Naive thymus-derived CD4-positive, alpha-beta T cell (primary cell): ENCODE measurements at regions not wholly inside any gene's neighbourhood (a gene's known extent, or its start where the extent isn't known, plus 50 kb on each side); places are given as distances from the start of the nearest gene placed in this dataset.

ENCODE experiments used
- ATAC-seq: fragments of 150-1000 bp; cut with Tn5 transposase; 2 replicates; pipeline ENCODE4 v1.10.0; 2021; ENCODE audit warnings: mild to moderate bottlenecking, moderate library complexity
- CTCF ChIA-PET: fragments of 350-600 bp; sonication (Branson Sonifier 250); formaldehyde crosslinking; loops from one replicate; lab custom pipeline; 2021; ENCODE audit warnings: antibody characterized with exemption; lab: Charles Lee
- POLR2A ChIA-PET: fragments of 350-600 bp; sonication (Branson Sonifier 250); formaldehyde crosslinking; loops from one replicate; lab custom pipeline; 2021; ENCODE audit warnings: antibody characterized with exemption, inconsistent platforms; lab: Charles Lee
- DNase-seq, 9 donors: peaks; one replicate each; pipeline versions ENCODE4 v3.0.0 to v3.0.0-alpha.2; 2020 to 2022; ENCODE audit warnings: mixed read lengths in 1 of 9
- H3K27ac ChIP-seq: one replicate; pipeline ENCODE4 v1.7.0; 2013; ENCODE audit warnings: mild to moderate bottlenecking, low read depth, low read length, moderate library complexity
- H3K27me3 ChIP-seq, 2 donors: one replicate each; pipeline ENCODE4 v1.7.0; 2013; ENCODE audit warnings: low read length in 2 of 2, mild to moderate bottlenecking in 2 of 2, moderate library complexity in 2 of 2; ENCODE audit not compliant: control insufficient read depth in 2 of 2, insufficient read depth in 2 of 2
- H3K36me3 ChIP-seq, 3 experiments: 1 replicate in 2 of 3; 2 replicates in 1 of 3; pipeline ENCODE4 v1.7.0; 2013; ENCODE audit warnings: low read length in 3 of 3, mild to moderate bottlenecking in 3 of 3, moderate library complexity in 1 of 3; ENCODE audit not compliant: insufficient read depth in 3 of 3, control insufficient read depth in 2 of 3
- H3K4me1 ChIP-seq, 2 donors: one replicate each; pipeline ENCODE4 v1.7.0; 2013; ENCODE audit warnings: low read length in 2 of 2, mild to moderate bottlenecking in 2 of 2, moderate library complexity in 1 of 2; ENCODE audit not compliant: control insufficient read depth in 2 of 2, insufficient read depth in 2 of 2
- H3K4me3 ChIP-seq: 2 replicates; pipeline ENCODE4 v1.7.0; 2013; ENCODE audit warnings: mild to moderate bottlenecking, low read length
- H3K9me3 ChIP-seq, 3 experiments: 1 replicate in 2 of 3; 2 replicates in 1 of 3; pipeline ENCODE4 v1.7.0; 2013; ENCODE audit warnings: low read length in 3 of 3; ENCODE audit not compliant: control insufficient read depth in 2 of 3
- H3K27ac Mint-ChIP-seq, 9 donors: one replicate each; pipeline ENCODE4 v1.8.0; 2020 to 2022; ENCODE audit warnings: mixed read lengths in 9 of 9, mild to moderate bottlenecking in 8 of 9, moderate library complexity in 5 of 9, inconsistent platforms in 2 of 9
- H3K27me3 Mint-ChIP-seq, 5 donors: one replicate each; pipeline ENCODE4 v1.8.0; 2021 to 2022; ENCODE audit warnings: mixed read lengths in 5 of 5, mild to moderate bottlenecking in 1 of 5
- H3K36me3 Mint-ChIP-seq, 5 donors: one replicate each; pipeline ENCODE4 v1.8.0; 2020 to 2022; ENCODE audit warnings: mixed read lengths in 5 of 5, mild to moderate bottlenecking in 3 of 5, inconsistent platforms in 1 of 5
- H3K4me1 Mint-ChIP-seq, 7 donors: one replicate each; pipeline ENCODE4 v1.8.0; 2020 to 2022; ENCODE audit warnings: mixed read lengths in 7 of 7, mild to moderate bottlenecking in 3 of 7, inconsistent platforms in 1 of 7
- H3K4me3 Mint-ChIP-seq, 10 donors: one replicate each; pipeline ENCODE4 v1.8.0; 2020 to 2022; ENCODE audit warnings: mild to moderate bottlenecking in 10 of 10, mixed read lengths in 10 of 10, moderate library complexity in 6 of 10, inconsistent platforms in 2 of 10
- H3K9me3 Mint-ChIP-seq, 11 donors: one replicate each; pipeline ENCODE4 v1.8.0; 2020 to 2022; ENCODE audit warnings: mixed read lengths in 11 of 11, mild to moderate bottlenecking in 4 of 11, inconsistent platforms in 1 of 11, moderate library complexity in 1 of 11
- intact Hi-C, 2 donors: fragments of 100-400 bp; cut with micrococcal nuclease; formaldehyde crosslinking; loops; one replicate each; pipeline ENCODE4 v1.15.1; 2023

DNA sequence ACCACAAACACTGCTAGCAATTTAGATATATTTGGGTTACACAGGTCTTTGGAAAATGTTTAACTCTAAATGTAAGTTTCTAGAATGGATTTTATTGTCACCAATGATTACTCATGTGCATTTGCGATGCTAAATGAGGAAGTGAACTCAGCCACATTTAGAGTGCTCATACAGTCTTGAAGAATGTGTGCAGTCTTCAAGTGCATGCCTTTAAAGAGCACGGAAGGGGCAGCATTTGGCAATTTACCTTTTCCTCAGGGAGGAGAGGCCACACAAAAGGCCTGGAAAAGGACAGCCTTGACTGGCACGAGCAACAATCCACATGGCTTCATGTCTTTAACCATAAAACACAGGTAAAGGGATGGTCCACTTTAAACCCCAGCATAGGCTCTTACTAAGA lies 78.5 kb upstream of the STK17B start:
- ATAC-seq (peak; percentile 80), DNase-seq (no peak)
- Histone ChIP-seq H3K27me3 (no peaks in the 10 kb centered on the region), H3K9me3 (no peaks in the 10 kb centered on the region), H3K27ac (no peak overlapping the region), H3K36me3 (no peaks in the 10 kb centered on the region), H3K4me3 (no peak overlapping the region), H3K4me1 (peaks cover 9 to 54% of the 10 kb centered on the region in 2 donors)
- Mint-ChIP-seq H3K27me3 (no peaks in the 10 kb centered on the region), H3K4me3 (peak overlapping the region; percentile 4 to 69 (median 44)), H3K36me3 (peaks cover 0 to 18% (median 3%) of the 10 kb centered on the region in 5 donors), H3K9me3 (peaks cover 0 to 9% (median 0%) of the 10 kb centered on the region in 11 donors), H3K27ac (peak overlapping the region; percentile 15 to 89 (median 80)), H3K4me1 (peaks cover 47 to 93% (median 89%) of the 10 kb centered on the region in 7 donors)
- intact Hi-C loops = loop anchor here (1.0 kb wide), 3 partner anchors 10 to 13 kb away; no protein-coding TSS in a partner anchor
- ChIA-PET CTCF (interaction anchor here (2.0 kb wide), 1 partner anchor 11 kb away, joined by 5 read pairs; no protein-coding TSS in a partner anchor), POLR2A (interaction anchor here (0.7 to 13.6 kb wide), 5 partner anchors 7 to 79 kb away, joined by 3 to 215 read pairs (median 21); no protein-coding TSS in a partner anchor)

GRCh38 chr2:196251132-196251531 lies 79.8 kb upstream of the STK17B start:
- ChIA-PET POLR2A (interaction anchor here (0.7 to 12.9 kb wide), 4 partner anchors 8 to 80 kb away, joined by 3 to 215 read pairs (median 11); partner anchors contain the start of gene STK17B), CTCF (interaction anchor here (0.8 kb wide), 1 partner anchor 8 kb away, joined by 3 read pairs; no protein-coding TSS in a partner anchor)
- H3K4me3 Mint-ChIP-seq = peak overlapping the region; percentile 0 to 73 (median 32)
- peaks cover 0 to 9% (median 0%) of the 10 kb centered on the region in 11 donors for H3K9me3 Mint-ChIP-seq
- intact Hi-C loops = no loop called here
- no peaks in the 10 kb centered on the region for H3K36me3 ChIP-seq
- peaks cover 38 to 81% (median 76%) of the 10 kb centered on the region in 7 donors for H3K4me1 Mint-ChIP-seq
- DNase-seq (no peak), ATAC-seq (no peak)
- H3K4me3 ChIP-seq = no peak overlapping the region
- no peaks in the 10 kb centered on the region for H3K27me3 Mint-ChIP-seq
- H3K27me3 ChIP-seq = no peaks in the 10 kb centered on the region
- peaks cover 0 to 18% (median 3%) of the 10 kb centered on the region in 5 donors for H3K36me3 Mint-ChIP-seq
- H3K9me3 ChIP-seq = no peaks in the 10 kb centered on the region
- H3K27ac ChIP-seq = no peak overlapping the region
- H3K4me1 ChIP-seq = peaks cover 9 to 54% of the 10 kb centered on the region in 2 donors
- H3K27ac Mint-ChIP-seq = peak overlapping the region; percentile 4 to 85 (median 53)

DNA sequence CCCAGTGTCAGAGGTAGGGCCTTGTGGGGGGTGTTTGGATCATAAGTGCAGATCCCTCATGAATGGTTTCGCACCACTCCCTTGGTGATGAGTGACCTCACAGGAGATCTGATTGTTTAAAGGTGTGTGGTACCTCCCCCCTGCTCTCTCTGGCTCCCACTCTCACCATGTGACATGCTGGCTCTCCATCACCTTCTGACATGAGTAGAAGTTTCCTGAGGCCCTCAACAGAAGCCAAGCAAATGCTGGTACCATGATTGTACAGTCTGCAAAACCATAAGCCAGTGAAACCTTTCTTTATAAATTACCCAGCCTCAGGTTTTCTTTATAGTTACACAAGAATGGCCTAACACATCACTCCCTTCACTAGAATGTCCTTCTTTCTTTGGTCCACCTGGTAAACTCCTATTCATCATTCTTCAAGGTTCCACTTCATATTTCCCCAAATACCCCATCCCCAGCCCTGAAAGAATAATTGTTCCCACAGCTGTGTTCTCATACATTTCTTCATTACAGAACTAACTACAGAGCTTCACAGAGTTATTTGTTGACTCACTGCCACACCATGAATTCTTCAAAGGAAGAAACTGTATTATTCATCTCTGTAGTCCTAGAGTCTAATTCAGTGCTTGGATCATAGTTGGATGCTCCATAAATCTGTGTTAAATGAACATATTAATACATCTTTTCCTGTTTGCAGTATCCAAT lies 81.2 kb upstream of the STK17B start:
- POLR2A ChIA-PET = interaction anchor here (0.6 to 12.9 kb wide), 8 partner anchors 8 to 88 kb away, joined by 3 to 215 read pairs (median 4); partner anchors contain the start of gene STK17B
- Mint-ChIP-seq H3K36me3 (peaks cover 0 to 23% (median 5%) of the 10 kb centered on the region in 5 donors), H3K9me3 (peaks cover 0 to 12% (median 0%) of the 10 kb centered on the region in 11 donors), H3K27ac (peak overlapping the region in 6 of 9 donors; percentile 33 to 85 (median 62)), H3K27me3 (no peaks in the 10 kb centered on the region), H3K4me3 (peak overlapping the region in 7 of 10 donors; percentile 17 to 61 (median 38)), H3K4me1 (peaks cover 48 to 86% (median 84%) of the 10 kb centered on the region in 7 donors)
- no peaks in the 10 kb centered on the region for H3K9me3 ChIP-seq
- CTCF ChIA-PET = interaction anchor here (0.7 to 1.2 kb wide), 3 partner anchors 9 to 145 kb away, joined by 4 to 5 read pairs (median 4); no protein-coding TSS in a partner anchor
- DNase-seq (no peak), ATAC-seq (no peak)
- H3K4me3 ChIP-seq = no peak overlapping the region
- no peaks in the 10 kb centered on the region for H3K36me3 ChIP-seq
- H3K27ac ChIP-seq = no peak overlapping the region
- H3K27me3 ChIP-seq = no peaks in the 10 kb centered on the region
- peaks cover 9 to 54% of the 10 kb centered on the region in 2 donors for H3K4me1 ChIP-seq
- intact Hi-C loops = loop anchor here in 1 of 2 donors (1.0 kb wide), 1 partner anchor 10 kb away; no protein-coding TSS in a partner anchor

GRCh38 chr2:196253116-196253480 lies 81.7 kb upstream of the STK17B start:
- no peaks in the 10 kb centered on the region for H3K27me3 Mint-ChIP-seq
- peaks cover 47 to 86% (median 84%) of the 10 kb centered on the region in 7 donors for H3K4me1 Mint-ChIP-seq
- H3K36me3 ChIP-seq = no peaks in the 10 kb centered on the region

GRCh38 chr2:196256585-196256984 lies 85.2 kb upstream of the STK17B start:
- intact Hi-C loops = no loop called here
- no peak overlapping the region for H3K27ac ChIP-seq
- H3K4me1 Mint-ChIP-seq = peaks cover 31 to 81% (median 77%) of the 10 kb centered on the region in 7 donors

More at GRCh38 chr2:196253116-196253480, 81.7 kb upstream of the STK17B start:
- peaks cover 0 to 15% (median 0%) of the 10 kb centered on the region in 11 donors for H3K9me3 Mint-ChIP-seq
- no peak for ATAC-seq
- H3K36me3 Mint-ChIP-seq = peaks cover 0 to 23% (median 5%) of the 10 kb centered on the region in 5 donors
- H3K4me3 Mint-ChIP-seq = peak overlapping the region in 2 of 10 donors; percentile 48 to 61
- H3K27ac ChIP-seq = no peak overlapping the region
- no peak for DNase-seq
- ChIA-PET CTCF (interaction anchor here (0.7 to 1.2 kb wide), 3 partner anchors 9 to 146 kb away, joined by 4 to 5 read pairs (median 4); no protein-coding TSS in a partner anchor), POLR2A (interaction anchor here (0.6 to 12.9 kb wide), 7 partner anchors 7 to 89 kb away, joined by 3 to 215 read pairs (median 4); no protein-coding TSS in a partner anchor)
- peak overlapping the region in 5 of 9 donors; percentile 12 to 85 (median 64) for H3K27ac Mint-ChIP-seq
- no peaks in the 10 kb centered on the region for H3K27me3 ChIP-seq
- intact Hi-C loops = loop anchor here in 1 of 2 donors (1.0 kb wide), 1 partner anchor 11 kb away; no protein-coding TSS in a partner anchor
- H3K9me3 ChIP-seq = no peaks in the 10 kb centered on the region
- H3K4me3 ChIP-seq = no peak overlapping the region
- H3K4me1 ChIP-seq = peaks cover 9 to 53% of the 10 kb centered on the region in 2 donors

DNA sequence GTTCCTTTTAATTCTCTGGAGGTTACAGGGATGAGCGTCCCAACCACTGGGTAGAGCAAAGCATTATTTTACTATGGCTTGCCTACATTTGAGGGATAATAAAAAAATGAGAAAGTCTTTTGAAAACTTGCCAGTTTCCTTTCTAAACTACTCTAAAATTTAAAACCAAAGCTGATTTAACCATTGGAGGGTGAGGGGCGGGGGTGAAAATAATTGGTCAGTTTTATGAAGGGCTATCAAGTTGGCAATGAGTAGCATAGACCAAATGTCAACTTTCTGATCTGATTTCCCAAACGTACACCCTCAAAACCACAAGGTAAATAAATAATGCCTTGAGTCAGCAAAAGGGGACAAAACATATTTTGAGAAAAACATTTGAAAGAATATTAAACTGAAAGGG lies 85.7 kb upstream of the STK17B start:
- no peak for ATAC-seq
- no peak for DNase-seq
- H3K27ac ChIP-seq = no peak overlapping the region
- Mint-ChIP-seq H3K36me3 (peaks cover 0 to 15% (median 0%) of the 10 kb centered on the region in 5 donors), H3K4me1 (peaks cover 31 to 79% (median 76%) of the 10 kb centered on the region in 7 donors), H3K27ac (peak overlapping the region in 5 of 9 donors; percentile 37 to 95 (median 71)), H3K4me3 (peak overlapping the region in 2 of 10 donors; percentile 8 to 11), H3K27me3 (no peaks in the 10 kb centered on the region), H3K9me3 (peaks cover 0 to 9% (median 0%) of the 10 kb centered on the region in 11 donors)
- CTCF ChIA-PET = interaction anchor here (1.0 to 1.6 kb wide), 3 partner anchors 10 to 112 kb away, joined by 3 to 6 read pairs (median 6); no protein-coding TSS in a partner anchor
- H3K4me3 ChIP-seq = no peak overlapping the region
- H3K9me3 ChIP-seq = no peaks in the 10 kb centered on the region
- intact Hi-C loops = no loop called here
- peaks cover 22 to 48% of the 10 kb centered on the region in 2 donors for H3K4me1 ChIP-seq
- no peaks in the 10 kb centered on the region for H3K27me3 ChIP-seq
- H3K36me3 ChIP-seq = no peaks in the 10 kb centered on the region
- POLR2A ChIA-PET = interaction anchor here (1.0 to 12.9 kb wide), 5 partner anchors 14 to 86 kb away, joined by 3 to 215 read pairs (median 8); partner anchors contain the start of gene STK17B

More at GRCh38 chr2:196256585-196256984, 85.2 kb upstream of the STK17B start:
- no peak for DNase-seq
- peak overlapping the region in 6 of 9 donors; percentile 29 to 95 (median 74) for H3K27ac Mint-ChIP-seq
- POLR2A ChIA-PET = interaction anchor here (0.6 to 12.9 kb wide), 7 partner anchors 13 to 122 kb away, joined by 3 to 215 read pairs (median 4); partner anchors contain the start of gene STK17B
- peaks cover 0 to 10% (median 0%) of the 10 kb centered on the region in 11 donors for H3K9me3 Mint-ChIP-seq
- Histone ChIP-seq H3K36me3 (no peaks in the 10 kb centered on the region), H3K4me1 (peaks cover 17 to 46% of the 10 kb centered on the region in 2 donors), H3K27me3 (no peaks in the 10 kb centered on the region), H3K9me3 (no peaks in the 10 kb centered on the region), H3K4me3 (no peak overlapping the region)
- CTCF ChIA-PET = interaction anchor here (1.0 to 1.6 kb wide), 2 partner anchors 10 to 11 kb away, joined by 6 read pairs; no protein-coding TSS in a partner anchor
- H3K36me3 Mint-ChIP-seq = peaks cover 0 to 16% (median under 1%) of the 10 kb centered on the region in 5 donors
- no peaks in the 10 kb centered on the region for H3K27me3 Mint-ChIP-seq
- ATAC-seq = no peak
- peak overlapping the region in 1 of 10 donors; percentile 8 for H3K4me3 Mint-ChIP-seq
